Esophagus muscularis mucosa (tissue), 4 donors: ENCODE measurements at regions not wholly inside any gene's neighbourhood (a gene's known extent, or its start where the extent isn't known, plus 50 kb on each side); places are given as distances from the start of the nearest gene placed in this dataset.

ENCODE experiments used
- DNase-seq: peaks from one replicate; pipeline ENCODE4 v3.0.0-alpha.2; 2017; ENCODE audit errors: extremely low spot score
- H3K27ac ChIP-seq, 4 donors: fragments of 200-600 bp; sonication (generic); replicated peaks in 1 of 4; 1 replicate in 3 of 4; 2 replicates in 1 of 4; pipeline ENCODE4 v1.5.1; 2016 to 2019; ENCODE audit warnings: mild to moderate bottlenecking in 1 of 4
- H3K27me3 ChIP-seq, 4 donors: fragments of 200-600 bp; sonication (generic); one replicate each; pipeline versions ENCODE4 v1.5.1 to v1.6.0; 2016 to 2019
- H3K36me3 ChIP-seq, 4 donors: fragments of 200-600 bp; sonication (generic); one replicate each; pipeline ENCODE4 v1.5.1; 2016 to 2019
- H3K4me1 ChIP-seq, 4 donors: fragments of 200-600 bp; sonication (generic); one replicate each; pipeline ENCODE4 v1.5.1; 2016 to 2019
- H3K4me3 ChIP-seq, 4 donors: fragments of 200-600 bp; sonication (generic); 1 replicate in 2 of 4; 2 replicates in 2 of 4; pipeline ENCODE4 v1.5.1; 2016 to 2019; ENCODE audit warnings: mild to moderate bottlenecking in 4 of 4, moderate library complexity in 1 of 4
- H3K9me3 ChIP-seq, 4 donors: fragments of 200-600 bp; sonication (generic); 1 replicate in 3 of 4; 2 replicates in 1 of 4; pipeline ENCODE4 v1.5.1; 2016 to 2019
- EP300 ChIP-seq: sonication (generic); formaldehyde crosslinking; IDR thresholded peaks from one replicate; pipeline ENCODE4 v1.6.1; 2017; ENCODE audit warnings: antibody characterized with exemption
- POLR2A ChIP-seq: fragments of 450-650 bp; IDR thresholded peaks from one replicate; pipeline ENCODE4 v1.6.1; 2017; ENCODE audit warnings: antibody characterized with exemption, moderate library complexity, mild to moderate bottlenecking, low read depth
- POLR2AphosphoS5 ChIP-seq, 2 donors: sonication (generic); formaldehyde crosslinking; IDR thresholded peaks; one replicate each; pipeline ENCODE4 v1.6.1; 2017; ENCODE audit warnings: antibody characterized with exemption in 2 of 2
- WGBS: methylation state at CpG from one replicate; pipeline ENCODE4 v1.1.5; 2018; 5-methylcytosine and 5-hydroxymethylcytosine counted together
- intact Hi-C: fragments of 100-400 bp; cut with DNase I; formaldehyde crosslinking; loops from one replicate; pipeline ENCODE4 v1.15.1; 2023
- TF ChIP-seq, protein P1 (sequence below), 3 experiments: fragments of 200-600 bp in 2 of 3; fragments of 450-650 bp in 1 of 3; sonication (generic) in 2 of 3; IDR thresholded peaks; one replicate each; pipeline ENCODE4 v1.5.1; 2017 to 2019; ENCODE audit warnings: antibody characterized with exemption in 3 of 3, mild to moderate bottlenecking in 2 of 3, moderate library complexity in 1 of 3

GRCh38 chr14:46074061-46074460 is 577.5 kb downstream of the RPL10L start:
- no peaks in the 10 kb centered on the region for H3K9me3 ChIP-seq
- intact Hi-C loops = no loop called here
- no peaks in the 10 kb centered on the region for H3K4me1 ChIP-seq
- no peaks in the 10 kb centered on the region for H3K36me3 ChIP-seq
- no peak for DNase-seq
- TF ChIP-seq EP300 (no peak), POLR2AphosphoS5 (IDR thresholded peaks at IDR 0.05) (no peak), POLR2A (no peak)
- TF ChIP-seq, protein P1, sequence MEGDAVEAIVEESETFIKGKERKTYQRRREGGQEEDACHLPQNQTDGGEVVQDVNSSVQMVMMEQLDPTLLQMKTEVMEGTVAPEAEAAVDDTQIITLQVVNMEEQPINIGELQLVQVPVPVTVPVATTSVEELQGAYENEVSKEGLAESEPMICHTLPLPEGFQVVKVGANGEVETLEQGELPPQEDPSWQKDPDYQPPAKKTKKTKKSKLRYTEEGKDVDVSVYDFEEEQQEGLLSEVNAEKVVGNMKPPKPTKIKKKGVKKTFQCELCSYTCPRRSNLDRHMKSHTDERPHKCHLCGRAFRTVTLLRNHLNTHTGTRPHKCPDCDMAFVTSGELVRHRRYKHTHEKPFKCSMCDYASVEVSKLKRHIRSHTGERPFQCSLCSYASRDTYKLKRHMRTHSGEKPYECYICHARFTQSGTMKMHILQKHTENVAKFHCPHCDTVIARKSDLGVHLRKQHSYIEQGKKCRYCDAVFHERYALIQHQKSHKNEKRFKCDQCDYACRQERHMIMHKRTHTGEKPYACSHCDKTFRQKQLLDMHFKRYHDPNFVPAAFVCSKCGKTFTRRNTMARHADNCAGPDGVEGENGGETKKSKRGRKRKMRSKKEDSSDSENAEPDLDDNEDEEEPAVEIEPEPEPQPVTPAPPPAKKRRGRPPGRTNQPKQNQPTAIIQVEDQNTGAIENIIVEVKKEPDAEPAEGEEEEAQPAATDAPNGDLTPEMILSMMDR (IDR thresholded peaks at IDR 0.05) = no peak
- H3K27ac ChIP-seq = no peak overlapping the region
- 70% methylated on average over 2 of the region's 2 CpGs for WGBS
- H3K4me3 ChIP-seq = no peak overlapping the region
- H3K27me3 ChIP-seq = no peaks in the 10 kb centered on the region

- no peaks in the 10 kb centered on the region for H3K4me1 ChIP-seq
- WGBS = 78% methylated on average over 9 of the region's 10 CpGs
- TF ChIP-seq, protein P1 (IDR thresholded peaks at IDR 0.05) = no peak
These were observed 587.7 kb downstream of the RPL10L start for GRCh38 chr14:46063872-46064271.

GRCh38 chr14:46058964-46059563 is 592.5 kb downstream of the RPL10L start:
- no peaks in the 10 kb centered on the region for H3K9me3 ChIP-seq
- no peak for DNase-seq
- 50% methylated on average over 4 of the region's 4 CpGs for WGBS
- H3K27me3 ChIP-seq = no peaks in the 10 kb centered on the region
- H3K27ac ChIP-seq = no peak overlapping the region
- H3K4me3 ChIP-seq = no peak overlapping the region
- H3K4me1 ChIP-seq = no peaks in the 10 kb centered on the region
- intact Hi-C loops = no loop called here
- H3K36me3 ChIP-seq = no peaks in the 10 kb centered on the region
- TF ChIP-seq, protein P1 (IDR thresholded peaks at IDR 0.05) = no peak
- TF ChIP-seq POLR2AphosphoS5 (IDR thresholded peaks at IDR 0.05) (no peak), EP300 (no peak), POLR2A (no peak)

More at GRCh38 chr14:46063872-46064271, 587.7 kb downstream of the RPL10L start:
- intact Hi-C loops = no loop called here
- no peaks in the 10 kb centered on the region for H3K9me3 ChIP-seq
- H3K4me3 ChIP-seq = no peak overlapping the region
- DNase-seq = no peak
- H3K27ac ChIP-seq = no peak overlapping the region
- H3K36me3 ChIP-seq = no peaks in the 10 kb centered on the region
- no peaks in the 10 kb centered on the region for H3K27me3 ChIP-seq

GRCh38 chr14:46057799-46058198 is 593.8 kb downstream of the RPL10L start:
- Histone ChIP-seq H3K4me3 (no peak overlapping the region), H3K27ac (no peak overlapping the region), H3K36me3 (no peaks in the 10 kb centered on the region), H3K27me3 (no peaks in the 10 kb centered on the region), H3K4me1 (no peaks in the 10 kb centered on the region), H3K9me3 (no peaks in the 10 kb centered on the region)
- DNase-seq = no peak
- intact Hi-C loops = no loop called here
- TF ChIP-seq EP300 (no peak), POLR2A (no peak), POLR2AphosphoS5 (IDR thresholded peaks at IDR 0.05) (no peak)
- TF ChIP-seq, protein P1 (IDR thresholded peaks at IDR 0.05) = no peak

DNA sequence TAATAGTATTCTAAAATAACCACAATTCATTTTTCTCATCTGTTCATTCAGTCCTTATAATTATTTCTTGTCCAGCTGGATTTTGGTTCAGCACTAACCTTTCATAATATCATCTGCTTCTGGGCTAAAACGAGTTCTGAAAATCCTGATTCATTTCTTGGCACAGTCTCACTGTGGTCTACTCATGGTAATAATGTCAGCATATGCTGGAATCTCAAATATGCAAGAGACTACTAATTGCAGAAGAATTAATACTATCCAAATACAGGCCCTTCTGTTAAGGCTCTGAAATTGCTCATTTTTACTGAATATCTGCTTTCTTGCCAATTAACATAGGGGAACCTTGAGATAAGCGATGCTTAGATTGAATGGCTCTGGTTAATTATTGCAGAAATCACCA is 597.1 kb downstream of the RPL10L start:
- DNase-seq = no peak
- Histone ChIP-seq H3K27me3 (no peaks in the 10 kb centered on the region), H3K4me3 (no peak overlapping the region), H3K4me1 (no peaks in the 10 kb centered on the region), H3K36me3 (no peaks in the 10 kb centered on the region), H3K27ac (no peak overlapping the region), H3K9me3 (no peaks in the 10 kb centered on the region)
- intact Hi-C loops = no loop called here
- 51% methylated on average over 2 of the region's 2 CpGs for WGBS
- TF ChIP-seq POLR2A = no peak
- TF ChIP-seq POLR2AphosphoS5 (IDR thresholded peaks at IDR 0.05) = no peak
- TF ChIP-seq, protein P1 (IDR thresholded peaks at IDR 0.05) = no peak
- no peak for TF ChIP-seq EP300
